Astrocyte (in vitro differentiated cells and primary cell): ENCODE measurements at regions not wholly inside any gene's neighbourhood (a gene's known extent, or its start where the extent isn't known, plus 50 kb on each side); places are given as distances from the start of the nearest gene placed in this dataset.

ENCODE experiments used
- EZH2 ChIP-seq: IDR thresholded peaks from 2 replicates; pipeline ENCODE4 v1.6.1; 2012; ENCODE audit warnings: mild to moderate bottlenecking, low read length, inconsistent platforms; ENCODE audit not compliant: insufficient read depth
- TF ChIP-seq, protein P1 (sequence below): IDR thresholded peaks from 2 replicates; pipeline ENCODE4 v1.5.1; 2011; ENCODE audit warnings: low read depth, mild to moderate bottlenecking, inconsistent platforms, low read length, moderate library complexity; ENCODE audit not compliant: insufficient read depth

DNA sequence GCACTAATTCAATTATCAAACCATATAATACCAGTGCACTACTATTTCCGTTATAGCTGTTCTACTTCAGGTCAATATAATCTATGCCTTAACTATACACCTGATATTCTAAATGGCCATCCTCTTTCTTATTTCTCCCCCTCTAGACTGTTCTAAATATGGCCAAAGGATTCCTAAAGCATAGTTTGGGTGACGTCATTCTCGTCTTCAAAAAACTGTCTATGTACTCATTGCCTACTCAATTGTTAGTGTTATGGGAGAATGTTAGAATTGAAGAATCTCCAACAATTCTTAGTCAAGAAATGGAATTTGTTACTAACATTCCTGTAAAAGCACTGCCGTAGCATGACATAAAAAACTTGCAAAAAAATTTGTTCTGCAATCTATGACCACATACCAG is 431.1 kb upstream of the ANO3 start:
- TF ChIP-seq, protein P1, sequence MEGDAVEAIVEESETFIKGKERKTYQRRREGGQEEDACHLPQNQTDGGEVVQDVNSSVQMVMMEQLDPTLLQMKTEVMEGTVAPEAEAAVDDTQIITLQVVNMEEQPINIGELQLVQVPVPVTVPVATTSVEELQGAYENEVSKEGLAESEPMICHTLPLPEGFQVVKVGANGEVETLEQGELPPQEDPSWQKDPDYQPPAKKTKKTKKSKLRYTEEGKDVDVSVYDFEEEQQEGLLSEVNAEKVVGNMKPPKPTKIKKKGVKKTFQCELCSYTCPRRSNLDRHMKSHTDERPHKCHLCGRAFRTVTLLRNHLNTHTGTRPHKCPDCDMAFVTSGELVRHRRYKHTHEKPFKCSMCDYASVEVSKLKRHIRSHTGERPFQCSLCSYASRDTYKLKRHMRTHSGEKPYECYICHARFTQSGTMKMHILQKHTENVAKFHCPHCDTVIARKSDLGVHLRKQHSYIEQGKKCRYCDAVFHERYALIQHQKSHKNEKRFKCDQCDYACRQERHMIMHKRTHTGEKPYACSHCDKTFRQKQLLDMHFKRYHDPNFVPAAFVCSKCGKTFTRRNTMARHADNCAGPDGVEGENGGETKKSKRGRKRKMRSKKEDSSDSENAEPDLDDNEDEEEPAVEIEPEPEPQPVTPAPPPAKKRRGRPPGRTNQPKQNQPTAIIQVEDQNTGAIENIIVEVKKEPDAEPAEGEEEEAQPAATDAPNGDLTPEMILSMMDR: no peak
- TF ChIP-seq EZH2: no peak
